Hepatocyte (in vitro differentiated cells): ENCODE measurements at regions not wholly inside any gene's neighbourhood (a gene's known extent, or its start where the extent isn't known, plus 50 kb on each side); places are given as distances from the start of the nearest gene placed in this dataset.
"Not testable (repeated sequence)": the region's sequence is repeated elsewhere in the genome, so short reads cannot be mapped to it uniquely, and the experiment has no call there.

Experiments
- DNase-seq: peaks from one replicate; pipeline ENCODE4 v3.0.0-alpha.2; 2016; ENCODE audit warnings: low spot score
- H2AFZ ChIP-seq: fragments of 200-600 bp; sonication (generic); 2 replicates; pipeline ENCODE4 v1.6.0; 2016; ENCODE audit warnings: antibody characterized with exemption, mild to moderate bottlenecking
- H3K27ac ChIP-seq: fragments of 200-600 bp; sonication (generic); 2 replicates; pipeline ENCODE4 v1.5.1; 2016; ENCODE audit warnings: mild to moderate bottlenecking
- H3K27me3 ChIP-seq: fragments of 200-600 bp; sonication (generic); 2 replicates; pipeline ENCODE4 v1.6.1; 2016
- H3K36me3 ChIP-seq: fragments of 200-600 bp; sonication (generic); replicated peaks from 2 replicates; pipeline ENCODE4 v1.5.1; 2016; ENCODE audit warnings: low read depth; ENCODE audit not compliant: insufficient read depth
- H3K4me1 ChIP-seq: fragments of 200-600 bp; sonication (generic); 2 replicates; pipeline ENCODE4 v1.5.1; 2016; ENCODE audit warnings: mild to moderate bottlenecking, moderate library complexity; ENCODE audit not compliant: insufficient read depth
- H3K4me2 ChIP-seq: fragments of 200-600 bp; sonication (generic); 2 replicates; pipeline ENCODE4 v1.6.0; 2016
- H3K4me3 ChIP-seq: fragments of 200-600 bp; sonication (generic); 2 replicates; pipeline ENCODE4 v1.5.1; 2016; ENCODE audit warnings: mild to moderate bottlenecking
- H3K79me2 ChIP-seq: fragments of 200-600 bp; sonication (generic); 2 replicates; pipeline ENCODE4 v1.6.0; 2017; ENCODE audit warnings: mild to moderate bottlenecking
- H3K9me2 ChIP-seq: fragments of 200-600 bp; sonication (generic); replicated peaks from 2 replicates; pipeline ENCODE4 v1.6.0; 2017; ENCODE audit warnings: mild to moderate bottlenecking; ENCODE audit not compliant: insufficient read depth
- H3K9me3 ChIP-seq: fragments of 200-600 bp; sonication (generic); 2 replicates; pipeline ENCODE4 v1.5.1; 2016; ENCODE audit warnings: low read depth, mild to moderate bottlenecking
- H4K20me1 ChIP-seq: fragments of 200-600 bp; sonication (generic); 2 replicates; pipeline ENCODE4 v1.6.0; 2016; ENCODE audit warnings: mild to moderate bottlenecking; ENCODE audit not compliant: insufficient read depth, poor library complexity, severe bottlenecking
- CTCF ChIP-seq: fragments of 200-600 bp; sonication (generic); IDR thresholded peaks from 2 replicates; pipeline ENCODE4 v1.5.1; 2016; ENCODE audit warnings: antibody characterized with exemption, mild to moderate bottlenecking; ENCODE audit not compliant: poor library complexity
- WGBS: methylation state at CpG from one replicate; pipeline ENCODE4 v1.1.6; 2016; ENCODE audit warnings: low lambda C conversion rate; ENCODE audit errors: missing lambda C conversion rate; 5-methylcytosine and 5-hydroxymethylcytosine counted together

- not testable (repeated sequence) for H3K79me2 ChIP-seq, H3K4me2 ChIP-seq, H3K27ac ChIP-seq, H3K4me1 ChIP-seq, H4K20me1 ChIP-seq, H3K9me3 ChIP-seq, DNase-seq, H3K36me3 ChIP-seq, H3K9me2 ChIP-seq, H3K4me3 ChIP-seq, H2AFZ ChIP-seq, H3K27me3 ChIP-seq
- 93% methylated on average over 7 of the region's 7 CpGs for WGBS
Observed at GRCh38 chr4:8972635-8973034, 101.0 kb upstream of the HMX1 start.

- not testable (repeated sequence) for H3K4me3 ChIP-seq, H4K20me1 ChIP-seq, H3K36me3 ChIP-seq, H3K9me2 ChIP-seq, H2AFZ ChIP-seq, H3K27me3 ChIP-seq, H3K27ac ChIP-seq, H3K4me2 ChIP-seq, H3K4me1 ChIP-seq, H3K79me2 ChIP-seq, H3K9me3 ChIP-seq, DNase-seq
- WGBS, result 87% methylated on average over 15 of the region's 15 CpGs
Observed at GRCh38 chr4:8965896-8966295, 94.3 kb upstream of the HMX1 start.

GRCh38 chr4:8964201-8964788 is 92.7 kb upstream of the HMX1 start:
- not testable (repeated sequence) for H2AFZ ChIP-seq, DNase-seq, H3K4me3 ChIP-seq, H4K20me1 ChIP-seq, H3K36me3 ChIP-seq, H3K27me3 ChIP-seq, H3K9me2 ChIP-seq, H3K27ac ChIP-seq, H3K79me2 ChIP-seq, H3K9me3 ChIP-seq, H3K4me1 ChIP-seq
- 63% methylated on average over 22 of the region's 40 CpGs for WGBS
- peak overlapping the region; percentile 69 for H3K4me2 ChIP-seq

DNA sequence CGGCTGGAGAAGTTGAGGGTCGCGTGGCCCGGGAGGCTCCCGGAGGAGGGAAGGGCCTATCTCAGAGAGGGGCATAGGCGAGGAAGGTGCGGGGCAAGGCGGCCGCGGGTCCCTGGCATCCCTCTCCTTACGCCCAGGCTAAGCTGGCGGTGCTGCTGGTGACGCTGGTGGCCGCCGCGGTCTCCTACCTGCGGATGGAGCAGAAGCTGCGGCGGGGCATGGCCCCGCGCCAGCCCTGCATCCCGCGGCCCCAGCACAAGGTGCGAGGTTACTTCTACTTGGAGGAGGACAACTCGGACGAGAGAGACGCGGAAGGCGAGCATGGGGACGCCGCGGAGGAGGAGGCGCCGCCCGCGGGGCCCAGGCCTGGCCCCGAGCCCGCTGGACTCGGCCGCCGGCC is 91.9 kb upstream of the HMX1 start:
- H3K9me2 ChIP-seq, H2AFZ ChIP-seq, H3K36me3 ChIP-seq, H3K4me3 ChIP-seq, H3K27ac ChIP-seq, H3K9me3 ChIP-seq, DNase-seq, H3K4me1 ChIP-seq, H3K79me2 ChIP-seq, H3K27me3 ChIP-seq, H4K20me1 ChIP-seq: not testable (repeated sequence)
- H3K4me2 ChIP-seq, result peak overlapping the region; percentile 69
- 33% methylated on average over 24 of the region's 41 CpGs for WGBS

GRCh38 chr4:8961343-8961742 is 89.7 kb upstream of the HMX1 start:
- WGBS, result 48% methylated on average over 11 of the region's 11 CpGs

DNA sequence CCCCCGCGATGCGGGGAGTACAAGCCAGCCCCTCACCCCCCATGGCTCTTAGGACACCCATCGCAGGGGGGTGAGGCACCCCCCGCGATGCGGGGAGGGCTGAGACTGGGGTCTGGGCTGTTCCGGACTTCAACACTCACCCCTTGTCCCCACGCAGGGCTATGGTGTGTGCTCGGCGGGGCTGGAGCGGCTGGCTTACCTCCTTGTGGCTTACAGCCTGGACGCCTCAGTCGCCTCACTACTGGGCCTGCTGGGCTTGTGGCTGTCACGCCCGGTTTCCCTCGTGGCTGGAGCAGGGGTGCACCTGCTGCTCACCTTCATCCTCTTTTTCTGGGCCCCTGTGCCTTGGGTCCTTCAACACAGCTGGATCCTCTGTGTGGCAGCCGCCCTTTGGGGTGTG is 87.8 kb upstream of the HMX1 start:
- not testable (repeated sequence) for H3K27me3 ChIP-seq, H4K20me1 ChIP-seq, H3K36me3 ChIP-seq

More at GRCh38 chr4:8961343-8961742, 89.7 kb upstream of the HMX1 start:
- H3K4me2 ChIP-seq, H3K27me3 ChIP-seq, H3K9me3 ChIP-seq, H4K20me1 ChIP-seq, H3K27ac ChIP-seq, H3K9me2 ChIP-seq, H3K79me2 ChIP-seq, H3K4me3 ChIP-seq, H3K4me1 ChIP-seq, H3K36me3 ChIP-seq, H2AFZ ChIP-seq: not testable (repeated sequence)
- peak; percentile 64 for DNase-seq
- peak; percentile 42 for TF ChIP-seq CTCF

GRCh38 chr4:8954001-8954400 is 82.4 kb upstream of the HMX1 start:
- H3K9me3 ChIP-seq, H3K27ac ChIP-seq, H4K20me1 ChIP-seq, H3K4me2 ChIP-seq, H3K4me1 ChIP-seq, DNase-seq, H2AFZ ChIP-seq, H3K27me3 ChIP-seq, H3K79me2 ChIP-seq, H3K4me3 ChIP-seq, H3K9me2 ChIP-seq, H3K36me3 ChIP-seq: not testable (repeated sequence)
- WGBS, result 90% methylated on average over 16 of the region's 16 CpGs

More for the DNA sequence above, 87.8 kb upstream of the HMX1 start:
- not testable (repeated sequence) for H3K79me2 ChIP-seq, H3K4me3 ChIP-seq, H2AFZ ChIP-seq, H3K4me1 ChIP-seq, H3K4me2 ChIP-seq, H3K27ac ChIP-seq, H3K9me3 ChIP-seq, H3K9me2 ChIP-seq, DNase-seq
- 86% methylated on average over 10 of the region's 18 CpGs for WGBS

GRCh38 chr4:8952791-8953190 is 81.2 kb upstream of the HMX1 start:
- WGBS, result 87% methylated on average over 12 of the region's 12 CpGs
- H3K9me2 ChIP-seq, DNase-seq, H3K9me3 ChIP-seq, H3K4me3 ChIP-seq, H3K79me2 ChIP-seq, H3K27me3 ChIP-seq, H3K36me3 ChIP-seq, H2AFZ ChIP-seq, H3K4me1 ChIP-seq, H3K4me2 ChIP-seq, H3K27ac ChIP-seq, H4K20me1 ChIP-seq: not testable (repeated sequence)
